LHCN-M2 (cell line): ENCODE measurements at regions not wholly inside any gene's neighbourhood (a gene's known extent, or its start where the extent isn't known, plus 50 kb on each side); places are given as distances from the start of the nearest gene placed in this dataset.
"Not testable (repeated sequence)": the region's sequence is repeated elsewhere in the genome, so short reads cannot be mapped to it uniquely, and the experiment has no call there.

Experiments used
- DNase-seq: peaks from one replicate; pipeline ENCODE4 v3.0.0-alpha.2; 2012; ENCODE audit warnings: low read depth

- no peak for DNase-seq
Measured at GRCh38 chr2:21782866-21783265, 659.1 kb downstream of the TDRD15 start.

- DNase-seq = peak; percentile 28
Measured at GRCh38 chr2:21787941-21788340, 664.2 kb downstream of the TDRD15 start.

GRCh38 chr2:21790311-21790710 lies 666.5 kb downstream of the TDRD15 start:
- peak; percentile 12 for DNase-seq

- no peak for DNase-seq
Measured at GRCh38 chr2:21792571-21792970, 668.8 kb downstream of the TDRD15 start.

GRCh38 chr2:21793461-21793860 lies 669.7 kb downstream of the TDRD15 start:
- no peak for DNase-seq

GRCh38 chr2:21794611-21795010 lies 670.8 kb downstream of the TDRD15 start:
- DNase-seq = no peak

GRCh38 chr2:21800356-21800755 lies 676.6 kb downstream of the TDRD15 start:
- no peak for DNase-seq

- no peak for DNase-seq
Measured at GRCh38 chr2:21803550-21803949, 679.8 kb downstream of the TDRD15 start.

GRCh38 chr2:21804151-21804550 lies 680.4 kb downstream of the TDRD15 start:
- DNase-seq = no peak

- DNase-seq = no peak
Measured at GRCh38 chr2:21811541-21811940, 687.8 kb downstream of the TDRD15 start.

- DNase-seq = no peak
Measured at GRCh38 chr2:21812766-21813165, 689.0 kb downstream of the TDRD15 start.

- no peak for DNase-seq
Measured at GRCh38 chr2:21814588-21815149, 690.9 kb downstream of the TDRD15 start.

GRCh38 chr2:21818212-21818795 lies 694.5 kb downstream of the TDRD15 start:
- no peak for DNase-seq

- peak; percentile 66 for DNase-seq
Measured at GRCh38 chr2:21819454-21819853, 695.7 kb downstream of the TDRD15 start.

- no peak for DNase-seq
Measured at GRCh38 chr2:21820271-21820670, 696.5 kb downstream of the TDRD15 start.

- DNase-seq = peak; percentile 6
Measured at GRCh38 chr2:21821672-21822227, 698.0 kb downstream of the TDRD15 start.

GRCh38 chr2:21822505-21822904 lies 698.7 kb downstream of the TDRD15 start:
- DNase-seq = no peak

- no peak for DNase-seq
Measured at GRCh38 chr2:21833767-21834166, 710.0 kb downstream of the TDRD15 start.

GRCh38 chr2:21836261-21836660 lies 712.5 kb downstream of the TDRD15 start:
- DNase-seq = no peak

GRCh38 chr2:21836719-21837118 lies 713.0 kb downstream of the TDRD15 start:
- peak; percentile 10 for DNase-seq

GRCh38 chr2:21837168-21837960 lies 713.6 kb downstream of the TDRD15 start:
- peak; percentile 71 for DNase-seq

GRCh38 chr2:21841341-21841740 lies 717.6 kb downstream of the TDRD15 start:
- DNase-seq = no peak

- not testable (repeated sequence) for DNase-seq
Measured at GRCh38 chr2:21850367-21850766, 726.6 kb downstream of the TDRD15 start.
